Mucosa of stomach (tissue), 1 donor: ENCODE measurements at regions not wholly inside any gene's neighbourhood (a gene's known extent, or its start where the extent isn't known, plus 50 kb on each side); places are given as distances from the start of the nearest gene placed in this dataset.
"Not testable (repeated sequence)": the region's sequence is repeated elsewhere in the genome, so short reads cannot be mapped to it uniquely, and the experiment has no call there.

Experiments used
- H3K27me3 ChIP-seq: one replicate; pipeline ENCODE4 v1.7.0; 2013; ENCODE audit warnings: mild to moderate bottlenecking, low read length; ENCODE audit not compliant: control insufficient read depth, insufficient read depth
- H3K36me3 ChIP-seq: one replicate; pipeline ENCODE4 v1.7.0; 2013; ENCODE audit warnings: low read length; ENCODE audit not compliant: control insufficient read depth, insufficient read depth
- H3K4me1 ChIP-seq: one replicate; pipeline ENCODE4 v1.7.0; 2013; ENCODE audit warnings: mild to moderate bottlenecking, low read length; ENCODE audit not compliant: control insufficient read depth, insufficient read depth
- H3K4me3 ChIP-seq: one replicate; pipeline ENCODE4 v1.7.0; 2013; ENCODE audit warnings: low read length
- H3K9ac ChIP-seq: one replicate; pipeline ENCODE4 v1.7.0; 2013; ENCODE audit warnings: mild to moderate bottlenecking, low read length, moderate library complexity
- H3K9me3 ChIP-seq: one replicate; pipeline ENCODE4 v1.7.0; 2013; ENCODE audit warnings: mild to moderate bottlenecking, low read length, moderate library complexity; ENCODE audit not compliant: control insufficient read depth
- donor health status: Pancreatic carcinoma.

DNA sequence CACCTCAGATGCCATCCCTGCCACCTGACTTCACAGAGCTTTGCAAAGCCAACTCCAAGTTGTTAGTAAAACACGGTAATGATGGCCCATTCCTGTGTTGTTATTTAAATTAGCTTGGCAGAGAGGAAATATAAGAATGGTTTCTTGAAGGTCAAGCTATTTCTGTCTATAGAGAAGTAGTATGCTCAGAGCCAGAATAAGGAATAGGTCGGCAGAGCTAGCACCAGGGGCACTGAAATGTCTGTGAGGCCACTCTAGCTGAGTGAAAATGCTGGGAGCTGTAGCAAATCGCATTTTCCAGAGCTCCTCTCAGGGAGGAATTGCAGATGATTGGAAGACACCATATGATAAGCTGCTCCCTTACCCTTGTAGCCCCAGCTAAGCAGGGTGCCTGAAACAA is 615.4 kb upstream of the NR3C2 start:
- Histone ChIP-seq H3K9me3 (no peaks in the 10 kb centered on the region), H3K4me1 (no peaks in the 10 kb centered on the region), H3K36me3 (no peaks in the 10 kb centered on the region), H3K4me3 (no peak overlapping the region), H3K27me3 (no peaks in the 10 kb centered on the region), H3K9ac (no peak overlapping the region)

DNA sequence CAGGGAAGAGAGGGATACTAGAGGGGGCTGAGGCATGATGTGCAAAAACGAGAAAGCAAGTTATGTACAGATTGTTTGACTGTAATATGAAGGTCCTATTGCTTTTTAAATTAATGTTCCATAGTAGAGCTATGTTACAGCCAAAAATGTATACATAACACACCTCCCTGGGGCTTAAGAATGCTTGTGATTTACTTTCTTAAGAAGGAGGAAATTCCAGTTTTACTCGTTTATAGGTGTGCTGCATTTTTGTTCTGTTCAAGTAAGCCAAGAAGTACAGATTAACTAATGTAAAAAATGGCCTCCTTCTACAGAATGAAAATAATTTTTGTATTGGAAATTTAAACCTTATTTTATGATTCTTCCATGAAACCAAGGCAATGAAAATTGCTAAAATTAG is 614.4 kb upstream of the NR3C2 start:
- Histone ChIP-seq H3K9ac (no peak overlapping the region), H3K4me1 (no peaks in the 10 kb centered on the region), H3K27me3 (no peaks in the 10 kb centered on the region), H3K9me3 (no peaks in the 10 kb centered on the region), H3K4me3 (no peak overlapping the region), H3K36me3 (no peaks in the 10 kb centered on the region)

DNA sequence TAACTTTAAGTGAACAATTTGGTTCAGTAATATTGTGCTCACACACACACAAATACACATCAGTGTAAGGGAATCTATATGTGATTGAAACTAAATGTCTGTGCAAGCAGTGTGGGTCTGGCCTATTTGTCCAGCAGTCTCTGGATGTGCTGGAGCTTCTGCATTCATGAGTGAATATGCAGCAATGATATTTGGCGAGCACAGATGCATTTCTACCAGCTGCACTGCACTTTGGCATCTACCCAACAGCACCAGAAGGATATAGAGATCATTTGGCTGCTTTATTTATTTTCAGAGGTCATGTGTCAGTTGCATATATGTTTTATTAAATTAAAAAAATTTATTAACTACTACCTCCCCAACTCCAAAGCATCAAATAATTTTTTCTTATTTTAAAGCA is 613.4 kb upstream of the NR3C2 start:
- no peaks in the 10 kb centered on the region for H3K27me3 ChIP-seq
- H3K4me3 ChIP-seq, result no peak overlapping the region
- H3K4me1 ChIP-seq, result no peaks in the 10 kb centered on the region
- H3K9ac ChIP-seq, result no peak overlapping the region
- no peaks in the 10 kb centered on the region for H3K9me3 ChIP-seq
- no peaks in the 10 kb centered on the region for H3K36me3 ChIP-seq

DNA sequence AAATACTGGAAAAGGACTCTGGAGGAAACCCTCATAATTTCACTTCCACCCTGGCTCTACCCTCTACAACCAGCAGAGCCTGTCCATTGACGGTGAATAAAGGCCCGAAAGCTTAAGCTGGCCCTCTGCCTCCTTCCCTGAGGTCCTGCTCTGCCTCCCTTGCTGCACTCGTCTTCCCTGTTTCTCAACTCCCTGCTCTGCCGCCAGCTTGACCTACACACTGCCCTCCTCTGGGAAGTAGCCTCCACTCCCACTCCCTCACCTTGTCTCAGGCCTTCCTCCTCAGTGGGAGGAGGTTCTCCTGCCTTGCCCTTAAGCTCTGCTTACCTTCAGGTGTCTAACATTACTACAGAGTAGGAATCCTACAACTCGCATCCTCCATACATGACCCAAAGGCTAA is 608.6 kb upstream of the NR3C2 start:
- H3K9me3 ChIP-seq, result no peaks in the 10 kb centered on the region
- no peaks in the 10 kb centered on the region for H3K36me3 ChIP-seq
- H3K4me1 ChIP-seq, result no peaks in the 10 kb centered on the region
- no peaks in the 10 kb centered on the region for H3K27me3 ChIP-seq
- H3K9ac ChIP-seq, result no peak overlapping the region
- H3K4me3 ChIP-seq, result no peak overlapping the region

DNA sequence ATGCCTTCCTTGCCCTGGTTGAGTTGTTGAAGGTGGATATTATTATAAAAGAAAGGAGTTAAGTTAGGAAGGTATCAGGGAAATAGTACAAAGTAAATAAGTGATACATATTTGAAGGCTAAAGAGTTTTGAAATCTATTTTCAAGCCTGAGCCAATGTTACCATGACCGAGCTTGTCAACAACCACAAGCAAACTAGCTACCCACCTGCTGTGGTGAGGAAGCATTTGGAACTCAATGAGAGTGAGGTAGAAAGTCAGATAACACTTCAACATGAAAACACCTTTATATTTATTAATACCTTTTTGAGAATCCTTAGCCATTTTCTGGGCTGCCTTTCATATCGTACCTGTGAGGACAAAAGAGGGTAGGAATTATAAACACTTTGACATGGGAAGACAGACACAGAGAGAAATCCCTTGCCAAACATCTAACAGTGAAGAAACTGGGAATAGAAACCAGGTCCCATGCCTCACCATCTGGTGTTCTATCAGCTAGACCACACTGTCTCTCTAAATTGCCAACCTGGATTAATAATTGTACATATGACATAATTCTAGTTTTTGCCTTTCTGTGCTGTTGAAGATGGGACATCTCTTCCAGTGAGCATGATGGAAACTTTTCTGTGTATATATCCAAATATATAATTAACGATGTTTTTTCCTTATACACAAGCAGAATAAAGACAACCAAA is 606.4 kb upstream of the NR3C2 start:
- Histone ChIP-seq H3K4me1 (no peaks in the 10 kb centered on the region), H3K27me3 (no peaks in the 10 kb centered on the region), H3K9me3 (no peaks in the 10 kb centered on the region), H3K4me3 (no peak overlapping the region), H3K36me3 (no peaks in the 10 kb centered on the region), H3K9ac (no peak overlapping the region)

DNA sequence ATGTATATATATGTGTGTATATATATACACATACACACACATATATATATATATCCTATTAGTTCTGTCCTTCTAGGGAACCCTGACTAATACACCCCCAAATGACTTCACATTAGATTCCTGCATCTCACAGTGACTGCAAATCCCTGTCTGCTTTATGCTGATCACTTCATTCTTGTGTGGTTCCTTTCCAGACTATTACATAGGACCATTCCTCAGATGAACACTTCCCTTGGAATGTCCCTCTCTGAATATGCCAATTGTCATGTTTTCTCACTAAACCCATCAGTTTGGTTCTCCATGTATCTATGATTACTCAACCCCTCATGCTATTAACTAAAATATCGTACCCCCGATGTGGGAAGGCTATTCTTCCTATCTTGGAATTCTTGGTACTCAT is 605.2 kb upstream of the NR3C2 start:
- no peak overlapping the region for H3K4me3 ChIP-seq
- no peaks in the 10 kb centered on the region for H3K9me3 ChIP-seq
- no peak overlapping the region for H3K9ac ChIP-seq
- no peaks in the 10 kb centered on the region for H3K27me3 ChIP-seq
- H3K36me3 ChIP-seq, result no peaks in the 10 kb centered on the region
- H3K4me1 ChIP-seq, result no peaks in the 10 kb centered on the region

GRCh38 chr4:149045731-149046130 is 603.5 kb upstream of the NR3C2 start:
- no peaks in the 10 kb centered on the region for H3K4me1 ChIP-seq
- H3K4me3 ChIP-seq, result no peak overlapping the region
- no peaks in the 10 kb centered on the region for H3K27me3 ChIP-seq
- no peak overlapping the region for H3K9ac ChIP-seq
- no peaks in the 10 kb centered on the region for H3K36me3 ChIP-seq
- no peaks in the 10 kb centered on the region for H3K9me3 ChIP-seq

DNA sequence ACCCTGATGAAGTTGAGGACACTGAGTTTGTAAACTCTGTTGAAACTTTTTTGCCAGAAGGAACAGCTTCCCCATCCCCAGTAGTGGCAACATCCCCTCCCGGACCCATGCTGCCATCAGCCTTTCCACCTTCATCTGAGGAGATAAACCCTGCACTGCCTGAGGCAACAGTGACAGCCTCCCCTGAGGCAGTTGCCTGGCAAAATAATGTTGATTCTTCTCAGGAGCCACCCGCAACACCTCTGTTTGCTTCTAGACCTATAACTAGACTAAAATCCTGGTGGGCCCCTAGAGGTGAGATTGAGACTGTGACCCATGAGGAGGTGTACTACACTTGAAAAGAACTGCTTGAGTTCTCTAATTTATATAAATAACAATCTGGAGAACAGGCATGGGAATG is 597.6 kb upstream of the NR3C2 start:
- H3K4me3 ChIP-seq, H3K27me3 ChIP-seq, H3K4me1 ChIP-seq, H3K9ac ChIP-seq, H3K9me3 ChIP-seq, H3K36me3 ChIP-seq: not testable (repeated sequence)

DNA sequence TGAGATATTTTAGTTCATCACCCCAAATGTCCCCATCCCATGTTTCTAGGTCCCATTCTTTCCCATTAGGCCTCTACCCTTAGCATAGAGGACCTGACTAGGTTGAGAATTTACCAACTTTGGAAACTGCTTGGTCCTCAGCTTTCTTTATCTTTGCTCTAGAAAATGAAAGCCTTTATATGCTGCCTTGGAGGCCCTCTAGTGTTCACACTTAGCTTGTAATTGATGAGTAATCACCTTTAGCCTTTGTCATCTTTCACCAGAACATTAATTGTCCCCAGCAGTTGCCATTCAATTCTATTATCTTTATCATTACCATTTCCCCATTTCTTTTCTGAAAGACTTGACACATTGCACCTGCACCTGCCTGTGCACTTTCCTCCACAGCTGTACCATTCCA is 589.2 kb upstream of the NR3C2 start:
- Histone ChIP-seq H3K9me3 (no peaks in the 10 kb centered on the region), H3K4me3 (no peak overlapping the region), H3K36me3 (no peaks in the 10 kb centered on the region), H3K9ac (no peak overlapping the region), H3K27me3 (no peaks in the 10 kb centered on the region), H3K4me1 (peaks cover 18% of the 10 kb centered on the region)

DNA sequence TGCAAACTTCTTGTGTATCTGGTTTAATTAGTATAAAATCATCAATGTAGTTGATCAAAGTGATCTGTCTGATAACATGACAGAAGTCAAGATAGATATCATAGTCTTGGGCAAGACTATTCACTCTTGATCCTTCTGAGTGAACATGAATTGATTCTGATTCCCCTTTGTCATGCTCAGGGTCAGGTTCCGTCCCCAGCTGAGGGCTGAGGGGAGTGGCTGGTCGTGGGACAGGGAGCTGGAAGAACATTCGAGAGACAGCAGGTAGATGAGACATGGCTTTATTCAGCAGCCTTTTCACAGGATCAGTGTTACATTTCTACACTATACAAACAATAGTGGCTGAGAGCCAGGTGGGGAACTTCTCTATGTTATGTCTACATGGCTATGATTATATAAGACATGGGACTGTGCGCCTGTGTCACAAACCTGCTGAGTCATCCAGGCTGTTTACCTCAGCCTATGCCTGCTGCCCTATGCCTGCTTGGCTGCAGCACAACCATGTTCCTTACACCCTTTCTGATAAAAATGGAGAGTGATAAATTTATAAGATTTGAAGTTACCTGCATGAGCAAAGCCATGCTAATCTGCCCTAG is 586.9 kb upstream of the NR3C2 start:
- Histone ChIP-seq H3K9ac (no peak overlapping the region), H3K36me3 (no peaks in the 10 kb centered on the region)

DNA sequence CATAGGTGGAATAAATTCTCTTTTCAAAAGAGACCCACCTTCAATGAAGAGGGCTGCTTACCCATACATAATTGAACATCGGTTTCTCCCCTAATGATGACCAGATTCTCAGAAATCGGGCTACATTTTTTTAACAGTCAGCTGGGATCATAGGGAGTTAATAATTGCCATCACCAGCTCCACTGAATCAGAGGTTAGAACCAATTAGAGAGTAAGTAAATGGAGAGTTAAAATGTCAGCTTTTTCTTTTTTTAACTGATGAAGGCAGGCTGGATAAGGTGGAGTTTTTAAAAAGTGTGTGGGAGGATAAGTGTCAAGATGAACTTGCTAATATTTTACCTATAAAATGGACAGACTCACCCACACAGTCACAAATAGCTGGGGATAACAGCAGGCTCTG is 584.5 kb upstream of the NR3C2 start:
- Histone ChIP-seq H3K36me3 (no peaks in the 10 kb centered on the region), H3K9ac (no peak overlapping the region), H3K4me1 (peaks cover 18% of the 10 kb centered on the region), H3K27me3 (no peaks in the 10 kb centered on the region), H3K4me3 (no peak overlapping the region), H3K9me3 (no peaks in the 10 kb centered on the region)

More for the DNA sequence above, 586.9 kb upstream of the NR3C2 start:
- Histone ChIP-seq H3K4me3 (no peak overlapping the region), H3K4me1 (peaks cover 18% of the 10 kb centered on the region), H3K9me3 (no peaks in the 10 kb centered on the region), H3K27me3 (no peaks in the 10 kb centered on the region)

DNA sequence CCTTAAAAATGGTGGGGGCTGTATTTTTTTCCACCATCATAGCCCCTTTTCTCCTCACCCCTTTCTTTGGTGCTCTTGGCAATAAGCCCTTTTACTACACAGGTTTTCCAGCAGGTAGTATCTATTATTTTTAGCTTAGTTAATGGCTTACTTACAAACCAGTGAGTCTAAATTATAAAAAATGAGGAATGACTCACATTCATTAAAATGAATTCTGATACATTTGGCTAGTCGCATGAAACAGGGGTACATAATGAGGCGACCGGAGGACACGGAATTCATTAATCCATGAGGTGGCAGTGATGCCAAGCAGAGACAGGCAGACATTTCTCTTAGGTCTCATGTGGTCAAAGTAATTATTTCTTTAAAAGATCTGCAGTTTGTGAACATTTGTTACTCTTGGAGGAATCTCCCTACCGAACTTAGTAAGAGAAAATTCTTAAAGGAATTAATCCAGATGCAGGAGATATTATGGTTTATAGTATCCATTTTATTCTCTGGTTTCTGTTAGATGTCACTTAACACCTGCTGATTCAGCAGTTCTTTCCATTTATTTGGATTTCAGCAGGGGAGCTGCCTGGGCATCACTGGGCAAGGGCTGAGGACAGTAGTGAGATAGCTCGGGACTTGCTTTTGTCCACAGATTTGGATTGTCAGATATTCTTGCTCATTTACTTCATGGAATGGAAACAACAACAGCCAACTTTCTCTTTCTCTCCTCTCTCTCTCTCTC is 575.0 kb upstream of the NR3C2 start:
- Histone ChIP-seq H3K36me3 (no peaks in the 10 kb centered on the region), H3K4me3 (no peak overlapping the region)

More for the DNA sequence above, 575.0 kb upstream of the NR3C2 start:
- Histone ChIP-seq H3K9me3 (no peaks in the 10 kb centered on the region), H3K27me3 (no peaks in the 10 kb centered on the region), H3K9ac (no peak overlapping the region), H3K4me1 (no peaks in the 10 kb centered on the region)
